ENCODE measurements at regions not wholly inside any gene's neighbourhood (a gene's known extent, or its start where the extent isn't known, plus 50 kb on each side); places are given as distances from the start of the nearest gene placed in this dataset.

GRCh38 chrX:1821846-1822245 lies 207.0 kb downstream of the ASMT start:
- Histone ChIP-seq H3K9me3 (no peaks in the 10 kb centered on the region), H3K27me3 (no peaks in the 10 kb centered on the region), H3K36me3 (no peaks in the 10 kb centered on the region), H3K4me1 (no peaks in the 10 kb centered on the region), H3K4me3 (no peak overlapping the region), H3K27ac (no peak overlapping the region)
- DNase-seq (ENCODE audit: low spot score in 2 of 2), result no peak
- intact Hi-C loops (cut with DNase I; ENCODE audit: low total_unique reads), result no loop called here
- TF ChIP-seq POLR2A (IDR thresholded peaks at IDR 0.05) (no peak), POLR2AphosphoS5 (IDR thresholded peaks at IDR 0.05) (no peak), CTCF (IDR thresholded peaks at IDR 0.05) (no peak)

DNA sequence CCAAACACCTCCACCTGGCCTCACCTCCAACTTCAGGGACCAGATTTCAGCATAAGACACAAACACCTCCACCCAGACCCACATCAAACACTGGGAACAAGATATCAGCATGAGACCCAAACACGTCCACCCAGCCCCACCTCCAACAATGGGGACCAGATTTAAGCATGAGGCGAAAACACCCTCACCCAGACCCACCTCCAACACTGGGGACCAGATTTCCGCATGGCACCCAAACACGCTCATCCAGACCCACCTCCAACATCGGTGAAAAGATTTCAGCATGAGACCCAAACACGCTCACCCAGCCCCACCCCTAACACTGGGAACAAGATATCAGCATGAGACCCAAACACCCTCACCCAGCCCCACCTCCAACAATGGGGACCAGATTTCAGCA lies 210.0 kb downstream of the ASMT start:
- Histone ChIP-seq H3K27ac (no peak overlapping the region), H3K4me3 (no peak overlapping the region), H3K27me3 (no peaks in the 10 kb centered on the region), H3K36me3 (no peaks in the 10 kb centered on the region), H3K9me3 (no peaks in the 10 kb centered on the region), H3K4me1 (no peaks in the 10 kb centered on the region)
- no peak for DNase-seq (ENCODE audit: low spot score in 2 of 2)
- TF ChIP-seq POLR2AphosphoS5 (IDR thresholded peaks at IDR 0.05) (no peak), CTCF (IDR thresholded peaks at IDR 0.05) (no peak)
- intact Hi-C loops (cut with DNase I; ENCODE audit: low total_unique reads), result no loop called here

DNA sequence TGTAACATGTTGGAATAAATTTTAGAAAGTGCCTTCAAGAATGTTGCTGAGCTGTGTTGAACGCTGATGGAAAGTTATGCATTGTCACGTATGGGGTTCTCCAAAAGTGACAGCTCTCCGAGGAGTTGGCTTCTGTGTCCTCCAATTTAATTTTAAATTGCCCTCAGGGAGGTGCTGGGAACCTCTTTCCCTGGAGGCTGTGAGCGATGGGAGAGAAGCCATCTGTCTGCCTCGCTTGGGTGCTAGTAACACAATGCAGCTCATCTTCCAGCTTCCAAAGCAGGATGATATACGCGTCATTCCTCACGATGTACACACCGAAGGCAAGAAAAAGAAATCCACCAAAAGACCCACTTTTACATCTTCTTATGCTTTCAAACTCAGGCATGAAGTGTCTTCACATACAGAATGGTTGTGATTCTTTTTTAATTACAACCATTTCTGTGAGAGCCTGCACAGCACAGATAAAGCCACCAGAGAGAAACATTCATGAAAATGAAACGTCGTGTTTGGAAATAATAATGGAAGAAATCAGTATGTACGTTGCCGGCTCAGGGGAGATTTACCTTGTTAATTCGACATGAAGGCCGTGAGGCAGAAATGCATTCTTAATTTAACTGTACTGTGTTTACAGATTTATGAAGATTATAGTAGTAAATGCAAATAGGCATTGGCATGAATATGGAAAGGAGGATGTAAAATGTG lies 218.9 kb downstream of the ASMT start:
- Histone ChIP-seq H3K4me1 (no peaks in the 10 kb centered on the region), H3K9me3 (peaks cover 10 to 14% of the 10 kb centered on the region in 2 donors), H3K4me3 (no peak overlapping the region), H3K27ac (no peak overlapping the region), H3K27me3 (no peaks in the 10 kb centered on the region), H3K36me3 (no peaks in the 10 kb centered on the region)
- no peak for DNase-seq (ENCODE audit: low spot score in 2 of 2)
- intact Hi-C loops (cut with DNase I; ENCODE audit: low total_unique reads), result no loop called here
- TF ChIP-seq POLR2AphosphoS5 (IDR thresholded peaks at IDR 0.05), result no peak
- no peak for TF ChIP-seq CTCF (IDR thresholded peaks at IDR 0.05)
- no peak for TF ChIP-seq POLR2A (IDR thresholded peaks at IDR 0.05)

GRCh38 chrX:1835056-1835455 lies 220.2 kb downstream of the ASMT start:
- no peak overlapping the region for H3K27ac ChIP-seq
- H3K4me1 ChIP-seq, result no peaks in the 10 kb centered on the region
- DNase-seq (ENCODE audit: low spot score in 2 of 2), result no peak
- peaks cover 10 to 14% of the 10 kb centered on the region in 2 donors for H3K9me3 ChIP-seq
- TF ChIP-seq POLR2A (IDR thresholded peaks at IDR 0.05), result no peak
- no peak for TF ChIP-seq CTCF (IDR thresholded peaks at IDR 0.05)
- no peak for TF ChIP-seq POLR2AphosphoS5 (IDR thresholded peaks at IDR 0.05)
- H3K4me3 ChIP-seq, result no peak overlapping the region
- intact Hi-C loops (cut with DNase I; ENCODE audit: low total_unique reads), result no loop called here
- H3K36me3 ChIP-seq, result no peaks in the 10 kb centered on the region
- no peaks in the 10 kb centered on the region for H3K27me3 ChIP-seq

DNA sequence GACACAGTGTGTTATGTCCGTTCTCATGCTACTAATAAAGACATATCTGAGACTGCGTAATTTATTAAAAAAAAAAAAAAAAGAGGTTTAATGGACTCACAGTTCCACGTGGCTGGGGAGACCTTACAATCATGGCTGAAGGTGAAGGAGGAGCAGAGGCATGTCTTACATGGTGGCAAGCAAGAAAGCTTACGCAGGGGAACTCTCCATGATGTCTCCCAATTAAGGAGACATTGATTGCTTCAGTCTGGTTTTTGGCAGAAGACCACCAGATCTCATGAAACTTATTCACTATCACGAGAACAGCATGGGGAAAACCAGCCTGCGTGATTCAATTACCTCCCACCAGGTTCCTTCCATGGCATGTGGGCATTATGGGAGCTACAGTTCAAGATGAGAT lies 221.8 kb downstream of the ASMT start:
- Histone ChIP-seq H3K4me3 (no peak overlapping the region), H3K9me3 (peaks cover 10 to 18% of the 10 kb centered on the region in 2 donors), H3K27me3 (no peaks in the 10 kb centered on the region), H3K36me3 (no peaks in the 10 kb centered on the region), H3K4me1 (no peaks in the 10 kb centered on the region), H3K27ac (no peak overlapping the region)
- DNase-seq (ENCODE audit: low spot score in 2 of 2), result no peak
- intact Hi-C loops (cut with DNase I; ENCODE audit: low total_unique reads), result no loop called here
- TF ChIP-seq CTCF (IDR thresholded peaks at IDR 0.05) (no peak), POLR2A (IDR thresholded peaks at IDR 0.05) (no peak), POLR2AphosphoS5 (IDR thresholded peaks at IDR 0.05) (no peak)
